ENCODE measurements at regions not wholly inside any gene's neighbourhood (a gene's known extent, or its start where the extent isn't known, plus 50 kb on each side); places are given as distances from the start of the nearest gene placed in this dataset.

DNA sequence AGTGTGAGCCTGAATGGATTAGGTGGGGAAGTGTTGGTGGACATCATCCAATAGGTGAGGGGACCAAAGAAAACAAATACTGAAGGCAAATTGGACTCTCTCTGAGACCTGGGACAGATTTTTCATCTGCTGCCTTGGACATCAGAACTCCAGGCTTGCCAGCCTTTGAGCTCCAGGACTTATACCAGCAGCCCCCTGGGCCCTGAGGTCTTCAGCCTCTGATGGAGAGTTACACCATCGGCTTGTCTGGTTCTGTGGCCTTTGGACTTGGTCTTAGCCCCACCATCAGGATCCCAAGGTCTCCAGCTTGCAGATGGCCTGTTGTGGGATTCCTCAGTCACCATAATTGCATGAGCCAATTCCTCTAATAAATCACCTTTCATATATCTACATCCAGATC is 80.8 kb upstream of the SLC8A3 start:
- Histone ChIP-seq H3K36me3 (no peaks in the 10 kb centered on the region), H3K9me3 (no peaks in the 10 kb centered on the region), H3K4me1 (replicated peaks) (no peaks in the 10 kb centered on the region), H3K4me3 (no peak overlapping the region), H3K27me3 (replicated peaks; ENCODE audit: insufficient read depth) (no peaks in the 10 kb centered on the region), H3K27ac (no peak overlapping the region)
- TF ChIP-seq POLR2AphosphoS5 (IDR thresholded peaks at IDR 0.05): no peak
- no peak for TF ChIP-seq POLR2A (IDR thresholded peaks at IDR 0.05)
- TF ChIP-seq, protein P1, sequence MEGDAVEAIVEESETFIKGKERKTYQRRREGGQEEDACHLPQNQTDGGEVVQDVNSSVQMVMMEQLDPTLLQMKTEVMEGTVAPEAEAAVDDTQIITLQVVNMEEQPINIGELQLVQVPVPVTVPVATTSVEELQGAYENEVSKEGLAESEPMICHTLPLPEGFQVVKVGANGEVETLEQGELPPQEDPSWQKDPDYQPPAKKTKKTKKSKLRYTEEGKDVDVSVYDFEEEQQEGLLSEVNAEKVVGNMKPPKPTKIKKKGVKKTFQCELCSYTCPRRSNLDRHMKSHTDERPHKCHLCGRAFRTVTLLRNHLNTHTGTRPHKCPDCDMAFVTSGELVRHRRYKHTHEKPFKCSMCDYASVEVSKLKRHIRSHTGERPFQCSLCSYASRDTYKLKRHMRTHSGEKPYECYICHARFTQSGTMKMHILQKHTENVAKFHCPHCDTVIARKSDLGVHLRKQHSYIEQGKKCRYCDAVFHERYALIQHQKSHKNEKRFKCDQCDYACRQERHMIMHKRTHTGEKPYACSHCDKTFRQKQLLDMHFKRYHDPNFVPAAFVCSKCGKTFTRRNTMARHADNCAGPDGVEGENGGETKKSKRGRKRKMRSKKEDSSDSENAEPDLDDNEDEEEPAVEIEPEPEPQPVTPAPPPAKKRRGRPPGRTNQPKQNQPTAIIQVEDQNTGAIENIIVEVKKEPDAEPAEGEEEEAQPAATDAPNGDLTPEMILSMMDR (IDR thresholded peaks at IDR 0.05): no peak
- 100% methylated on average over 1 of the region's 1 CpG for WGBS
- intact Hi-C loops (cut with DNase I): no loop called here
- no peak for DNase-seq (ENCODE audit: low spot score)

DNA sequence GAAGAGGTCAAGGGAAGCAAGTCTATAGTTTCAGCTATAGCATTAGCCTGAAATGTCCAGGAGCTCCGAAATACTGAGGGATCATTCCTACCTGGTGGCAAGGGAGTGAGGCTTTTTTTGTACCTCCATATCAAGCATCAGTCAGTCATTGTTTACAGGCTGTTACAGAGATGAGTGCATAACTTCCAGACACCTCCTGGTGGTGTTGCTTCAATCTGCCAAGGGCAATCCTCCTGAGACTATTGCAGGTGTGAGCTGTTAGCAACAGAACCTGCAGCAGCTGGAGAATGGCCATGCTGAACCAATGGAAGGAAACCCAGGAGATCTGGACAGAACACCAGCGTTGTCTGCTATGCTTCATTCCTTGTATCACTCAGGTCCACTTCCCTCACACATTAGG is 80.0 kb upstream of the SLC8A3 start:
- intact Hi-C loops (cut with DNase I): no loop called here
- TF ChIP-seq POLR2AphosphoS5 (IDR thresholded peaks at IDR 0.05) (no peak), POLR2A (IDR thresholded peaks at IDR 0.05) (no peak)
- TF ChIP-seq, protein P1 (IDR thresholded peaks at IDR 0.05): no peak

DNA sequence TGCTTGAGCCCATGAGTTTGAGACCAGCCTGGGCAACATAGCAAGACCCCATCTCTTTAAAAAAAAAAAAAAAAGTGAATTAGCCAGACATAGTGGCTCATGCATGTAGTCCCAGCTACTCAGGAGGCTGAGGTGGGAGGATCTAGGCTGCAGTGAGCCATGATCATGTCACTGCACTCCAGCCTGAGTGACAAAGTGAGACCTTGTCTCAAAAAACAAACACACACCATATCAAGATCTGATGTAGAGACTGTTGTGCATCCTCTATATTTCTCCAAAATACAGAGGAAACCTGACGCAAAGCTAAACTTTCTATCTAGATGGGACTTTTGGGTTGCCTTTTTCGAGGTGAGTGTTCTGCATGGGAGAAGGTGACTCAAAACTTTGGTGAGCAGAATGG is 77.4 kb upstream of the SLC8A3 start:
- intact Hi-C loops (cut with DNase I): no loop called here
- no peak for TF ChIP-seq POLR2AphosphoS5 (IDR thresholded peaks at IDR 0.05)
- TF ChIP-seq POLR2A (IDR thresholded peaks at IDR 0.05): no peak
- TF ChIP-seq, protein P1 (IDR thresholded peaks at IDR 0.05): no peak
- no peak overlapping the region for H3K27ac ChIP-seq
- H3K9me3 ChIP-seq: no peaks in the 10 kb centered on the region
- no peak overlapping the region for H3K4me3 ChIP-seq
- no peaks in the 10 kb centered on the region for H3K36me3 ChIP-seq
- no peaks in the 10 kb centered on the region for H3K27me3 ChIP-seq (replicated peaks; ENCODE audit: insufficient read depth)
- DNase-seq (ENCODE audit: low spot score): no peak
- WGBS: 94% methylated on average over 2 of the region's 2 CpGs
- no peaks in the 10 kb centered on the region for H3K4me1 ChIP-seq (replicated peaks)

More for the DNA sequence above, 80.0 kb upstream of the SLC8A3 start:
- no peaks in the 10 kb centered on the region for H3K4me1 ChIP-seq (replicated peaks)
- DNase-seq (ENCODE audit: low spot score): no peak
- 85% methylated on average over 2 of the region's 2 CpGs for WGBS
- no peak overlapping the region for H3K4me3 ChIP-seq
- no peaks in the 10 kb centered on the region for H3K27me3 ChIP-seq (replicated peaks; ENCODE audit: insufficient read depth)
- H3K9me3 ChIP-seq: no peaks in the 10 kb centered on the region
- H3K36me3 ChIP-seq: no peaks in the 10 kb centered on the region
- H3K27ac ChIP-seq: no peak overlapping the region

DNA sequence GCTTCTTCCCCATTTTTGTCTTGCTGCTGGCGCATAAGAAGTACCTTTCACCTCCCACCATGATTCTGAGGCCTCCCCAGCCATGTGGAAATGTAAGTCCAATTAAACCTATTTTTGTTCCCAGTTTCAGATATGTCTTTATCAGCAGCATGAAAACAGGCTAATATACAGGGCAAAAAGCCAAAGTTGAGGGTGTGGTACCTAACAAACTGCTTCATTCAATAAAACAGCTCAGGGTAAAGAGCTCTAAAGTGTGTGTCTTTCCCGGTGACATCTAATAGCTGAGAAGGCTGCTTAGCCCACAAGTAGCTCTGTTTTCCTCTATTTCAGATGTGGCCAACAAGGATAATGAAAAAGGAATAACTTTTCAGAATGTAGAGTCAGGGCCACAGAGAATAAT is 76.7 kb upstream of the SLC8A3 start:
- Histone ChIP-seq H3K27ac (no peak overlapping the region), H3K36me3 (no peaks in the 10 kb centered on the region), H3K9me3 (no peaks in the 10 kb centered on the region), H3K4me3 (no peak overlapping the region), H3K4me1 (replicated peaks) (no peaks in the 10 kb centered on the region), H3K27me3 (replicated peaks; ENCODE audit: insufficient read depth) (no peaks in the 10 kb centered on the region)
- 70% methylated on average over 2 of the region's 2 CpGs for WGBS
- intact Hi-C loops (cut with DNase I): no loop called here
- no peak for DNase-seq (ENCODE audit: low spot score)
- TF ChIP-seq POLR2A (IDR thresholded peaks at IDR 0.05) (no peak), POLR2AphosphoS5 (IDR thresholded peaks at IDR 0.05) (no peak)
- TF ChIP-seq, protein P1 (IDR thresholded peaks at IDR 0.05): no peak

DNA sequence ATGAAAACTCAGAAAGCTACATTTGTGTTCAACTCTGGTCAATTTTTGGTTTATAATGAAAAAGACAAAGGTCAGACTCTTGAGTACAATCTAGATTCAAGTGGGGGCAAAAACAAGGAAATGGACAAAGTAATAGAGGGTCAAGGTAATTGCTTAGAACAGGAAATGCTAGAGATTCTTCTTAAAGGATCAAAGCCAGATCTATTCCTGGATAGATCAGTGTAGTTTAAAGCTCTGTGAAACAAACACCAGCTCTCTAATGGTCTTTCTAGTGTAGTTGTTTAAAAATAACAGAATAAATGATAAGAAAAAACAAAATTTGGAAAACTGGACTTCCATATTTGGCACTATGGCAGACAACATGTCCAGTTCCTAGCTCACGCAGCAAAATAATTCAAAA is 70.7 kb upstream of the SLC8A3 start:
- Histone ChIP-seq H3K36me3 (no peaks in the 10 kb centered on the region), H3K4me3 (no peak overlapping the region), H3K27ac (no peak overlapping the region), H3K4me1 (replicated peaks) (no peaks in the 10 kb centered on the region), H3K27me3 (replicated peaks; ENCODE audit: insufficient read depth) (no peaks in the 10 kb centered on the region), H3K9me3 (no peaks in the 10 kb centered on the region)
- TF ChIP-seq POLR2A (IDR thresholded peaks at IDR 0.05): no peak
- TF ChIP-seq, protein P1 (IDR thresholded peaks at IDR 0.05): no peak
- no peak for TF ChIP-seq POLR2AphosphoS5 (IDR thresholded peaks at IDR 0.05)
- 89% methylated on average over 1 of the region's 1 CpG for WGBS
- intact Hi-C loops (cut with DNase I): no loop called here
- no peak for DNase-seq (ENCODE audit: low spot score)
